HG02610 (cell line): ENCODE measurements at regions not wholly inside any gene's neighbourhood (a gene's known extent, or its start where the extent isn't known, plus 50 kb on each side); places are given as distances from the start of the nearest gene placed in this dataset.
"Not testable (repeated sequence)": the region's sequence is repeated elsewhere in the genome, so short reads cannot be mapped to it uniquely, and the experiment has no call there.

Experiments
- ATAC-seq: cut with Tn5 transposase; IDR thresholded peaks from one replicate; pipeline ENCODE4 v1.9.1; 2021; ENCODE audit warnings: mild to moderate bottlenecking, moderate library complexity; ENCODE audit not compliant: unreplicated experiment

DNA sequence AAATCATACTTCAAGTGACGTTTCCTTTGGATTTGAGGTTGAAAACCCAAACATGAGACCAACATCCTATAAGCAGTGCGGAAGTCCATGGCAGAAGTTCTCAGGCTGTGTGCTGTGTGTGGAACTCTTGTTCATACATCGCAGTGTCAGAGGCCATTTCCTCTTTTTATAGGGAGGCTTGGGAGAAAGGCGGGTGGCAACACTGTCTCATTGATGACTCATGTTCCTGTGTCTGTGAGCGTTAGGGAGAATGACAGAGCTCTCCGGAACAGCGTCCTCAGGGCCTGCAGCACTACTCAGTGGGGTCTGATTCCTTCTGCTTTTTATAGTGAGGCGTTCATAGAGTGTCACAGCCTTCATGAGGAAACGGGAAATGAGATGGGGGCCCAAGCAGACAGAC is 98.8 kb upstream of the BASP1 start:
- peak; percentile 51 for ATAC-seq

DNA sequence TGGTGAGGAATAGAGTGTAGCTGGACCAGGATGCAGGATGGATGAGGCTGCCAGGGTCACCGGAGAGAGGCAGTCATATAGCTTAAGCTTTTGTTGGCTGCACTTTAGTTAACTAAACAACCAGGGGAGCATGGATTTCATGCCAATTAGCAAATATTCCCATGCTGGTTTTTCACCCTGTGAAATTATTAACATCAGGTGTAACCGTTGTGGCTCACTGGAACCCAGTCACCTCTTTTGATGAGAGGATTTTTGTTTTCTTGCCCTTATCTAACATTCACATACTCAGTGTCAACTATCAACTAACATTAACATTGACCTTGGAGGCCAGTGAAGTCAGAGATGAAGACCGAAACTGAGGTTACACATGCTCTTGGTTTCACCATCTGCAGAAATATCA is 97.2 kb upstream of the BASP1 start:
- no peak for ATAC-seq

DNA sequence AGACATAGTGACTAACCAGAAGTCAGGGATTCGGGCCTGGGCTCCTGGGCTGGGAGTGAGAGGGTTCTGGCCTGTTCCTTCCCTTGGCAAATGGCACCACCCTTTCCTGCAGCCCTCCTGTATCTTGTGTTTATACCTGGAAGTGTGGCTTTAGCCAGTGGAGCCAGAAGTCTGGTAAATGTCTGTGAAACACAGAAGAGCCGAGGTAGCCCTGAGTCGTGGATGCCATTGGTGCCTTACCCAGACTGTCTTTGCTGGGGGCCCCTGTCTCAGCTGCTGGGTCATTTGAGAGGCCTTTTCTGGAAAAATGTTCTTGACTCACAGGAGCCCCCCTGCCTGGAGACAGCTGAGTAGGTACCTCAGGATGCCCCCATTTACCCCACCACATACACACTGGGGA is 95.7 kb upstream of the BASP1 start:
- ATAC-seq: no peak

DNA sequence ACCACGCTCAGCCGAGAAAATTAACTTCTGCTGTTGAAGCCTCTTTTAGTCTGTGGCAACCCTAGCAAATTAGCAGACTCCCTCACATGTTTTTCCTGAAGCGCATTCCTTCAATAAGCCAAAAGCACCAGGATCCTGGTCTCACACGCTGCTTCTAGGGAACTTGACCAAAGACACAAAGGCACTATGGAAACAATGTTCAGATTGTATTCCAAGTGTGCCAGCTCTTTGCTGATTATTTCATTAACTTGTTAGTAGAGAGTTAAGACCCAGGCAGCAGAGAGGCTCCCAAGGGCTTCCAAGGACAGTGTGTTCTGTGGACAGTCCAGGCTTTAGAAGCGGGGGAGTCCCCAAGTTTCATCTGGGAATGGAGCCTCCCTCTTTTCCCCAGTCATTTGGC is 94.4 kb upstream of the BASP1 start:
- no peak for ATAC-seq

DNA sequence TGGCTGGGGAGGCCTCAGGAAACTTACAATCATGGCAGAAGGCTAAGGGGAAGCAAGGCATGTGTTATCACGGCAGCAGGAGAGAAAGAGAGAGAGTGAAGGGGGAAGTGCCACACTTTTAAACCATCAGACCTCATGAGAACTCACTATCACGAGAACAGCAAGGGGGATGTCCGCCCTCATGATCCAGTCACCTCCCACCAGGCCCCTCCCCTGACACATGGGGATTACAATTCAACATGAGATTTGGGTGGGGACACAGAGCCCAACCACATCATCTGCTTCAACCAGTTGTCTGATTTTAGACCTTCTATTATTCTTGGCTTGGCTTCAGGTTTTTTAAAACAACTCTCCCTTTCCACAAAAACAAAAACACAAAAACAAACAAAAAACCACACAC is 93.7 kb upstream of the BASP1 start:
- not testable (repeated sequence) for ATAC-seq

DNA sequence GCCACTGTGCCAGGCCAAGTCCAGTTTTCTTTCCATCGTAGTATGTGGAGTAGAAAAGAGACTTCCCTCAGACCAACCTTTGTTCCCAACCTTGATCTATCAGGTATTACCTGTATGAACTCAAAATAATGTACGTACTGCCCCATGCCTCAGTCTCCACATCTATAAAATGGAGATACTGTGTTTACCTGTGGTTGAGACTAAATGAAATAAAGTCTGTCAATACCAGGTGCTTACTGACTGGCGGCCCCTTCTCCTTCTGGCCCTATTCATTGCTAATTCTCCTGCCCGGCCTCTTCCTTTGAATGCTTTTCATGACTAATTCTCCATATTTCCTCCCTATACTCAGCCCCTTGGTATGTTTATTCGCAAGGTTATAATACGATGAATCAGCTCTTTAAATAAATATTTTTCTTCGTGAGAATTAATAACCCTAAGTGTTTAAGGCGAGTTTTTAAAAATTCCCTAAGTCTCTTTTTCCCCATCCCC is 89.6 kb upstream of the BASP1 start:
- ATAC-seq: no peak

DNA sequence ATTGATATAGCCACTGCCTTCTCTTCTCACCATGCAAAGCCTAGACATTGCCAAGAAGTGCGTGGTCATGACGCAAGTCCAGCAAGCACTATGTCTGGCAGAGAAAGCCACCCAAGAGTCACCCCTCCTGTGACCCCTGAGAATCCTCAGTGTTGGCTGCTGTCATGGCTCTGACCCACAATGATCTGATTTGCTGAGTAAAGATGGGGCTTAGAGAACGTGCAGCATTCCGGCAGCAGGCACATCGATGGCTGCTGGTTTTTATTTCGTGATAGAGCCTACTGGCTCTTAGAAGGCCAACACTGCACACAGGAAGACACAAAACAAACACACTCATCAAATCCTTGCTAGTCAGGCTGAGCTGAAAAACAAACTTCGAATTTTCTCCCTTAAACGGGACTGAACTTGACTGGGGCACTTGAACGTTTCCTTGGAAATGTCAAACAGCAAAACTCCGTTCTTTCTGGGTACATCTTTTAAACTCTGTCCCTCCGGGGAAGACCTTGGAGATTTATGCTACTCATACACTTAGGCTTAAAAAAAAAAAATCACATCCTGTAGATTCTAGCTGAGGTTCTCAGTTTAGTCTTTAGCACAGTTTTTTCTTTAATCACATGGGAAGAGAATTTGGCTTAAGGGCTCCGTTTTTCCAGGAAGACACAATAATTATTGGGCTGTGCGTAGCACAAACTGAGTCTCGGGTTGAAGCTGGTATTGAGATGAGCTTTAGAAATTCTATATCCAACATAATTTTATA is 88.2 kb upstream of the BASP1 start:
- no peak for ATAC-seq

DNA sequence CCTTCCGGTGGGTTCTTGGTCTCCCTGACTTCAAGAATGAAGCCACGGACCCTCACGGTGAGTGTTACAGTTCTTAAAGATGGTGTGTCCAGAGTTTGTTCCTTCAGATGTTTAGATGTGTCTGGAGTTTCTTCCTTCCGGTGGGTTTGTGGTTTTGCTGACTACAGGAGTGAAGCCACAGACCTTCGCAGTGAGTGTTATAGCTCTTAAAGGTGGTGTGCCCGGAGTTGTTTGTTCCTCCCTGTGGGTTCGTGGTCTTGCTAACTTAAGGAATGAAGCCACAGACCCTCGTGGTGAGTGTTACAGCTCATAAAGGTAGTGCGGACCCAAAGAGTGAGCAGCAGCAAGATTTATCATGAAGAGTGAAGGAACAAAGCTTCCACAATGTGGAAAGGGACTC is 87.1 kb upstream of the BASP1 start:
- not testable (repeated sequence) for ATAC-seq

DNA sequence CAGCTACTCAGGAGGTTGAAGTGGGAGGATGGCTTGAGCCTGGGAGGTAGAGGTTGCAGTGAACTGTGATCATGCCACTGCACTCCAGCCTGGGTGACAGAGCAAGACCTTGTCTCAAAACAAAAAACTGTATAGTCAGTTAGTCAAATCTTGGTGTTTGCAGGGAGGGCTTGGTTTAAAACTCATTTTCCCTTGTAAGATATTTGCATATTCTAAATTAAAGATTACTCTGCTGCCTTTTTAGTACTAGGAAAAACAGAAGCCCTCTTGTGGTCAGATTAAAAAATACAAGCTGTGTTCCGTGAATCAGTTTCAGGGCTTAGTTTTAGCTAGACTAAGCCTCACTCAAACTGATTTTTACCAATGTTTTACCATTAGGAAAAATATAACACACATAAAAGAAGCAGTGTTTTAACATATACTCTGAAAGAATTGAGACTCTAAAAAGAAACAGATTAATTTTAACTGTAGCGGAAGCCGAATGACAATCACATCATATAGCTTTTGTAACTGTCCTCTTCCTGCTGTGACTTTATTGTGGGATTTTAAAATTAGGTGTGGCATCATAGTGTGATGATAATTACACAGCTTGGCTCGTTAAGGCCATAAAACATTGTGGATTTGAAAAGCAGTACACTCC is 84.9 kb upstream of the BASP1 start:
- no peak for ATAC-seq

DNA sequence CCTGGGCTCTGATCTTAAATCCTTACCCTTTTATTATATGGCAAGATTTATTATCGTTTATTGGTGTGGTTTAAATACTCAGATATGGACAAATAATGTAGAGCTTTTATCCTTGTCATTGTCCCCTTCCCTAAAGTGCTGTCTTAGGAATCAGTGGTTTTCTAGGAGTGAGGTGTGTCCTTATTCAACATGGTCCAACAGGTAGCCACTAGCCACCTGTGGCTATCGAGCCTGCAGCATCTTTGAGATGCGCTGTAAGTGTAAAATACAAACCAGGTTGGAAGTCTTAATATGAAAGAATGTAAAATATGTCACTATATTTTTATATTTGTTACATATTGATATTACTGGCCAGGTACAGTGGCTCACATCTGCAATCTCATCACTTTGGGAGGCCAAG is 82.4 kb upstream of the BASP1 start:
- ATAC-seq: no peak

DNA sequence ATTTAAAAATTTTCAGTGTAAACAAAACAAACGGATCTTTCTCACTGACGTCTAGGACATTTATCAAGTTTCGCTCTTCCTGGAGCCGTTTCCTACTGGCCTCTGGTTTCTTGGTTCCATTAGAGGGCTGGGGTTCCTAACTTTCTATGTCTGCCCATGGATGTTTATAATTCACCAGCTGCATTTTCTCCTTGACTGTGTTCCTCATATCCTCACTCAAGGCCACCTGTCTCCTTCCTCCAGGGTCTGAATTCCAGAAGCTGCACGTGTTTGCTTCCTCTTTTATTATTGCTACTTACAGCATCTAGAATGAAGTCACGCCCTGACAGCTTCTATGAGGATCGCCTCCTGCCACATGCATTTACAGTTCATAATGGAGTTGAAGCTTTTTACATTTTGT is 74.1 kb upstream of the BASP1 start:
- no peak for ATAC-seq

DNA sequence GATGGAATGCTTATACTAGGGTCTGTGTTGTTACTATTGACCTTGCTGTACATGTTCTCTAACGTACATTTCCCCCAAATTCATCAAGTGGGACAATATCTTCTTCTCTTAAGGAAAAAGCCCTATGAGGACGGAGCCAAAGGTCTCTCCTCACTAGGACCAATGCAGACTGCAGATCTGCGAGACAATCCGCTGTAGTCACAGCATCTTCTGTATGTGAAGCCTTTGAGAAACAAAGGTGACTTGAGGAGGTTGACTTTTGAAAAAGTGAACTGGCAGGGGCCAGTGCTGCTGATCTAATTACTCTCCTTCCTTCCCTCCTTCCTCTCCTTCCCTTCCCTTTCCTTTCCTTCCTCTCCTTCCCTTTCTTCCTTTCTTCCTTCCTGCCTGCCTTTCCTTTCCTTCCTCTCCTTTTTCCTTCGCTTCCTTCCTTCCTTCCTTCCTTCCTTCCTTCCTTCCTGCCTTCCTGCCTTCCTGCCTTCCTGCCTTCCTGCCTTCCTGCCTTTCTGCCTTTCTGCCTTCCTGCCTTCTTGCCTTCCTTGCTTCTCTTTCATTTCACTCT is 71.1 kb upstream of the BASP1 start:
- no peak for ATAC-seq

DNA sequence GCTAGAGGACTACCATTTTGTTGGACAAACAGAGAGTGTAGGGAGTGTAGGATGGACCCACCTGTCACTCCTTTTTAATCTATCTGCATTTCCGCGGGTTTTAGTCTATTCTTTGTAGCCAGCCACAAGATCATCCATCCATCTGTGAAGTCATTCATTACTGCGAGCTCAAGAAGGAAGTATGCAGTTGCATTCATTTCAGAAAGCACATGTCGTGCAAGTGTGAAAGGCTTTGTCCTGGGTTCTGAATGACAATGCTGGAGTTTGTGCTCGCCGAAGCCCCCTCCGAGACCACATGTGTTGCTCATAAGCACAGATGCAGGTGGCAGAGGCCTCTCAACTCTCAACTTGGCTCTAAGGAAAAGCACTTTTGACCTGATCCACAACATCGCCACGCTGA is 70.3 kb upstream of the BASP1 start:
- no peak for ATAC-seq

DNA sequence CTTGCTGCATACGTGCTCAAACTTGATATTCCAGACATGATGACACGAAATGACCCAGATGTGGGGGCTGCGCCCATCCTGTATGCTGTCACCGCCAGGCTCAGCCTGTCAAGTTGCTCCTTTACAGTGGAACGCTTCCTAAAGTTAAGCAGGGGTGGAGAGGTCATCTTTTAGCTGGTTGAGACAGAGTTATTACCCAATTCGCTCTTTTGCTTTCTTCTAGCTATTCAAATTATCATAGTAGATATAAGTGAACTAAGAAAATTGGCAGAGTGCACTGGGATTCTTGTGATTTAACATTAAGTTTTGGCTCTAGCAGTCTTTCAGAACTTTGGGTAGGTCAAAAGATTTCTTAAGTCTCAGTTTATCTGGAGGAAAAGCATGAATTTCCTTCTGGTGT is 69.8 kb upstream of the BASP1 start:
- ATAC-seq: no peak

DNA sequence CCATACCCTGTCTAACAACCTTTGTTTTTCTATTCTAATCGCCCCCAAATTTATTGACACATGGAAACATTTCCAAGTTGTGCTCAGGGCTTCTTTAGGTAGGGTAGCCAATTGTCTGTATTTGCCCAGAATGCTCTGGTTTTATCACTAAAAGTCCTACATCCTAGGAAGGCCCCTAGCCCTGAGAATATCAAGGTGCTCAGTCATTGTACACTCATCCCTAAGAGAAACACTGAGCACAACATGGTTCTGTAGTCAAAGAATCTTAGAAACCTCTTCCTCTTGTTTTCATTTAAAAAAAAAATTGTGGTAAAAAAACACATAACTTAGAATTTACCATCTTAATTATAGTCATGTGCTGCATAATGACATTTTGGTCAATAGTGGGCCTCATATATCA is 69.0 kb upstream of the BASP1 start:
- no peak for ATAC-seq

DNA sequence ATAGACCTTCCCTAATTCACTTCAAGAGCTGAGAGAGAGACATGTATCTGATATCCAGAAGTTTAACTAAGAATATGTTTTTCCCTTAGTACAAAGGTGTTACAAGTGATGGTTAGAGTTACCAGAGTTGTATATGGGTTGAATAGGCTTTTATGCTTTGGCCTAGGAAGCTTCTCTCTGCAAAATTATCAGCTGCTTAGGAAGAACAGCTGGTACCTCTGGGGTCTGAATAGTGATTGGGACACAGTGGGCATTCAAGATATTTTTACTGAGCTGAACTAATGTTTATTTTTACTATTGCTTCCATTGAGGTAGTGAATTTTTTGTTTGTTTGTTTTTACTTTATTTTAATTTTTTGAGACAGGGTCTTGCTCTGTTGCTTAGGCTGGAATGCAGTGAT is 67.6 kb upstream of the BASP1 start:
- ATAC-seq: no peak

DNA sequence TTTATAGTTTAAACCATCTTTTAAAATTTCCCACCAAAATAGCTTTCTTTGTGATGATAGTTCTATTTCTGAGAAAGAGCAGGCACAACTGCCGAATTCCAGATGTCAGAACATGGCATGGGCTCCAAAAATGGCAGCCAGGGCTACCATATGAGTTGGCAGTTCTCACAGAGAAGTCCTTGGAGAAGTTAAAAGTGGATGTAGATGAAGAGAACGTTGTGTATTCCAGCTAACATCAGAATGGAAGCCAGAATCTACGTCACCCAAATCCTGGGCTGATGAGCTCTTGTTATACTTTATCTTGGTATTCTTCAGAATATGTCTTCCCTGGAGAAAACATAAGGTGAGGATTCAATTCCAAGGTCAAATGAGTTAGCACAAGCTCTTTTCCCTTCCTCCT is 66.9 kb upstream of the BASP1 start:
- ATAC-seq: no peak

DNA sequence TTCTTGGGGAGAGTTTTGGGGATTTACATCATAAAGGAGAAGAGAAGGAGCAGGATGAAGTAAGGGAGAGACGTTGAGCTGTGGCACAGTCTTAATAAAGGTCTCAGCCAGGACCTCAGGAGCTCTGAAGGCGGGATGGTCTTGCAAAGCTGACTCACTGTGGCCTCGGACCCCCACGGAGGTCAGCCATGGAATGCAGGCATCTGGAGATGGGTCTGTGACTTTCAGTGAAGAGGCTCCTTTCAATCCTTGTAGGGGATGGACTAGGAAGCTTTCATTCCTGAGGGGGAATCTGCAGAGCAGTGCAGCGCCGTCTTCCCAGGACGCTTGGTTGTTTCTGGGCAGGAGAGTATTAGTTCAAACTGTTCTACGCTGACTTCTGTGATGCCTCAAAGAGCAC is 65.7 kb upstream of the BASP1 start:
- ATAC-seq: no peak

DNA sequence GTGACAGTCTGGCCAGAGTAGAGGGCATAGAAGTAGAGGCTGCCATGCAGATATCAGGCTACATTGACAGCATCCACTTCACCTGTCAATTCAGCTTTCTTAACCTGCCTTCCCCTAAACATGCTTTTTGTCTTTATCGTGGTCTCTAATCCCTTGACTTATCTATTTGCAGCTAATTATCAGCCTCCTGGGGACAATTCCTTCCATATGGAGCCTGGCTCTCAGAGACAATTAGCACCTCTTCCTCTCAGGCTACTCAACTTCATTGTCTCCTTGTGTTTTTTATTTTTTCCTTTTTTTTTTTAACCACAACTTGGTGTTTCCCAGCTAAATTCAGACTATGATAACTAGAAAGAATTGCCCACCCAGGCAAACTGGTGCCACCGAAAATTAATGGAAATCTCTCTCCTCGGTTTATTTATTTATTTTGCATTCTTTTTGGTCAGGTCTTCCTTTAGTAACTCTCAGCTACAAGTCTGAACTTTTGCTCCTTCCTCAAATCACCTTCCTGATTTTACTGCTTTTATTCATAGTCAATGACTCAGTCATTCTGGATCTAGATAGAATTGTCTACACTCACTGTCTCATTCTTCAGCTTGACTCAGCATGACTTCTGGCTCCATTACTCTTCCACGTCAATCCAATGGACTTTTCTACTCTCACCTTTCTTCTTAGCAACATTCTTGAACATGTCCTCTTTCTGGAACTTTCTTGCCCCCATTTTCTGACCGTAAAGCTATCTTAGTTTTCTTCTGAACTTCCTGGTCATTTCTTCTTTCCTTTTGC is 63.0 kb upstream of the BASP1 start:
- ATAC-seq: no peak

DNA sequence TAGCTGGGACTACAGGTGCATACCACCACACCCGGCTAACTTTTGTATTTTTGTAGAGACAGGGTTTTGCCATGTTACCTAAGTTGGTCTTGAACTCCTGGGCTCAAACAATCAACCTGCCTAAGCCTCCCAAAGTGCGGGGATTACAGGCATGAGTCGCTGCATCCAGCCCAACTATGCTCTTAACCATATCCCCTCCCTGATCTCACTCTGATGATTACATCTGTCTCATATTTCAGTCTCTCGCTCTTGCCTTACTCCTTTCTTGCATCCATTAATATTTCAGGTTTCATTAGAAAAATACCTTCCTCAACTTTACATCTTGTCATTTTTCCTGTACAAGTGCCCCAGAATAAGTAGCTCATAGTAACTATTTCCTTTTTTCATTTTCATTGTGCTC is 61.0 kb upstream of the BASP1 start:
- ATAC-seq: no peak

DNA sequence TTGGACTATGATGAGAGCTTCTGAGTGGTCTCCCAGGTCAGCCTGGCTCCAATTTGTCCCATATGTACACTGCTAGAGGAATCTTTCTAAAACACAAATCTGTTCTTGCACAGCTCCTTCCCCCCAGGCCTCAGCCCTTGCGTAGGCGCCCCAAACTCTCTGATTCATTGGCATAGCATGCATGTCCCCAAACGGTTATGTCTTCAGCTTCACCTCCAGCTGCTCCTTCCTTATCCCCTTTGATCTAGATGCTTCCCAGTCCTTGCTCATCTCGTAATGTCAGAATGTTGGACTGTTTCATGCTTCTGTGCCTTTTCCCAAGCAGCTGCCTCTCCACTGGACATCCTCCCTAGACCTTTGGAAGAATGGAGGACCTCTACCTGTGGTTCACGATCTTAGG is 60.1 kb upstream of the BASP1 start:
- ATAC-seq: no peak
